OCI-LY1 (cell line): ENCODE measurements at regions not wholly inside any gene's neighbourhood (a gene's known extent, or its start where the extent isn't known, plus 50 kb on each side); places are given as distances from the start of the nearest gene placed in this dataset.

Experiments
- H2AFZ ChIP-seq: fragments of 200-600 bp; sonication (generic), shearing (Covaris generic); 2 replicates; pipeline ENCODE4 v1.6.0; 2014; ENCODE audit warnings: antibody characterized with exemption, mild to moderate bottlenecking, low read length
- H3F3A ChIP-seq: fragments of 200-600 bp; sonication (generic), shearing (Covaris generic); 2 replicates; pipeline ENCODE4 v1.6.0; 2014; ENCODE audit warnings: mild to moderate bottlenecking, antibody characterized with exemption, low read length, moderate library complexity; ENCODE audit not compliant: insufficient read depth
- H3K27ac ChIP-seq: fragments of 200-600 bp; sonication (generic); 2 replicates; pipeline ENCODE4 v1.5.1; 2014; ENCODE audit warnings: low read length, mixed run types, mild to moderate bottlenecking, low read depth; ENCODE audit not compliant: poor library complexity, severe bottlenecking
- H3K27me3 ChIP-seq: fragments of 200-600 bp; sonication (generic); 2 replicates; pipeline ENCODE4 v1.6.0; 2014; ENCODE audit warnings: antibody characterized with exemption, mild to moderate bottlenecking, low read length, moderate library complexity; ENCODE audit not compliant: insufficient read depth
- H3K36me3 ChIP-seq: fragments of 200-600 bp; sonication (generic); 2 replicates; pipeline ENCODE4 v1.6.1; 2014; ENCODE audit warnings: mild to moderate bottlenecking, antibody characterized with exemption, low read length, moderate library complexity, mixed read lengths; ENCODE audit not compliant: insufficient read depth
- H3K4me1 ChIP-seq: fragments of 200-600 bp; sonication (generic); 2 replicates; pipeline ENCODE4 v1.5.1; 2014; ENCODE audit warnings: mild to moderate bottlenecking, low read length, moderate library complexity; ENCODE audit not compliant: insufficient read depth, severe bottlenecking
- H3K4me2 ChIP-seq: fragments of 200-600 bp; sonication (generic), shearing (Covaris generic); 2 replicates; pipeline ENCODE4 v1.6.1; 2014; ENCODE audit warnings: low read length
- H3K4me3 ChIP-seq: fragments of 200-600 bp; sonication (generic); 2 replicates; pipeline ENCODE4 v1.5.1; 2014; ENCODE audit warnings: low read length, low read depth, mild to moderate bottlenecking, mixed read lengths; ENCODE audit not compliant: poor library complexity, severe bottlenecking
- H3K79me2 ChIP-seq: fragments of 200-600 bp; shearing (Covaris generic); 2 replicates; pipeline ENCODE4 v1.6.1; 2016; ENCODE audit warnings: mixed run types, low read length, mixed read lengths; ENCODE audit not compliant: insufficient read depth
- H3K9ac ChIP-seq: fragments of 200-600 bp; sonication (generic), shearing (Covaris generic); 2 replicates; pipeline ENCODE4 v1.6.1; 2014; ENCODE audit warnings: mild to moderate bottlenecking, low read length, mixed read lengths
- H3K9me2 ChIP-seq: fragments of 200-600 bp; sonication (generic), shearing (Covaris generic); 2 replicates; pipeline ENCODE4 v1.6.1; 2014; ENCODE audit warnings: low read depth, mild to moderate bottlenecking, low read length, mixed read lengths
- H3K9me3 ChIP-seq: fragments of 200-600 bp; shearing (Covaris generic); 2 replicates; pipeline ENCODE4 v1.6.1; 2014; ENCODE audit warnings: low read length, mixed read lengths
- H4K20me1 ChIP-seq: fragments of 200-600 bp; sonication (generic), shearing (Covaris generic); 2 replicates; pipeline ENCODE4 v1.6.0; 2016; ENCODE audit warnings: mild to moderate bottlenecking, low read length; ENCODE audit not compliant: insufficient read depth
- EZH2 ChIP-seq: fragments of 200-600 bp; sonication (generic), shearing (Covaris generic); IDR thresholded peaks from 2 replicates; pipeline ENCODE4 v1.8.0; 2017; ENCODE audit warnings: borderline replicate concordance, mixed run types, mild to moderate bottlenecking, antibody characterized with exemption, low read length, moderate library complexity, mixed read lengths
- TF ChIP-seq, protein P1 (sequence below): fragments of 200-600 bp; sonication (generic), shearing (Covaris generic); IDR thresholded peaks from 2 replicates; pipeline ENCODE4 v1.5.1; 2017; ENCODE audit warnings: mild to moderate bottlenecking, antibody characterized with exemption, low read length, moderate library complexity, mixed read lengths

GRCh38 chr2:21303876-21304275, 180.1 kb downstream of the TDRD15 start:
- Histone ChIP-seq H3K27me3 (no peaks in the 10 kb centered on the region), H3K79me2 (no peaks in the 10 kb centered on the region), H3K9me2 (no peaks in the 10 kb centered on the region), H4K20me1 (no peaks in the 10 kb centered on the region), H3K27ac (no peak overlapping the region), H3K4me1 (no peaks in the 10 kb centered on the region), H3K9ac (no peak overlapping the region), H2AFZ (no peak overlapping the region), H3K4me2 (no peak overlapping the region), H3K36me3 (no peaks in the 10 kb centered on the region), H3K9me3 (no peaks in the 10 kb centered on the region), H3K4me3 (no peak overlapping the region), H3F3A (no peaks in the 10 kb centered on the region)
- TF ChIP-seq EZH2, result no peak
- TF ChIP-seq, protein P1, sequence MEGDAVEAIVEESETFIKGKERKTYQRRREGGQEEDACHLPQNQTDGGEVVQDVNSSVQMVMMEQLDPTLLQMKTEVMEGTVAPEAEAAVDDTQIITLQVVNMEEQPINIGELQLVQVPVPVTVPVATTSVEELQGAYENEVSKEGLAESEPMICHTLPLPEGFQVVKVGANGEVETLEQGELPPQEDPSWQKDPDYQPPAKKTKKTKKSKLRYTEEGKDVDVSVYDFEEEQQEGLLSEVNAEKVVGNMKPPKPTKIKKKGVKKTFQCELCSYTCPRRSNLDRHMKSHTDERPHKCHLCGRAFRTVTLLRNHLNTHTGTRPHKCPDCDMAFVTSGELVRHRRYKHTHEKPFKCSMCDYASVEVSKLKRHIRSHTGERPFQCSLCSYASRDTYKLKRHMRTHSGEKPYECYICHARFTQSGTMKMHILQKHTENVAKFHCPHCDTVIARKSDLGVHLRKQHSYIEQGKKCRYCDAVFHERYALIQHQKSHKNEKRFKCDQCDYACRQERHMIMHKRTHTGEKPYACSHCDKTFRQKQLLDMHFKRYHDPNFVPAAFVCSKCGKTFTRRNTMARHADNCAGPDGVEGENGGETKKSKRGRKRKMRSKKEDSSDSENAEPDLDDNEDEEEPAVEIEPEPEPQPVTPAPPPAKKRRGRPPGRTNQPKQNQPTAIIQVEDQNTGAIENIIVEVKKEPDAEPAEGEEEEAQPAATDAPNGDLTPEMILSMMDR, result no peak

DNA sequence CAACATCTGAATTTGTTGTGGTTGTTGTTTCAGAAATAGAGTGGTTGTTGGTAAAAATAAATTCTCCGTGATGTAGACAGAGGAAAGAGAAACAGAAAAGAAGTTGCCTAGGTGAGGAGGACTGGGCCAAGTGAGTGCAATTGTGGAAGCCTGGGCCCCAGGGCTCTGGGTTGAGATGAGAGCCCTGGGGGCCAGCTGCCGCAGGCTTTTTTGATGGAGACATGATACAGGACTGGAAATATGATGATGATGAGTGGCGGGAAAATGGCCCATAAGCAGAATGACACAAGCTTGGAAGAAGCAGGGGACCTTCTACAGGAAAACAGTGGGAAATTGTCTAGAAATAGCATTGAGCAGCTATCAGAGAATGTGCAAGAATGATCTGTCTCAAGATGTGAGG, 181.8 kb downstream of the TDRD15 start:
- Histone ChIP-seq H3K27me3 (no peaks in the 10 kb centered on the region), H3K79me2 (no peaks in the 10 kb centered on the region), H3F3A (no peaks in the 10 kb centered on the region), H3K4me2 (no peak overlapping the region), H3K9me3 (no peaks in the 10 kb centered on the region), H3K9ac (no peak overlapping the region), H3K4me1 (no peaks in the 10 kb centered on the region), H3K27ac (no peak overlapping the region), H2AFZ (no peak overlapping the region), H4K20me1 (no peaks in the 10 kb centered on the region), H3K36me3 (no peaks in the 10 kb centered on the region), H3K4me3 (no peak overlapping the region), H3K9me2 (no peaks in the 10 kb centered on the region)
- no peak for TF ChIP-seq EZH2
- TF ChIP-seq, protein P1, result no peak

- H3K79me2 ChIP-seq, result no peaks in the 10 kb centered on the region
- no peak overlapping the region for H3K27ac ChIP-seq
- H3K9me2 ChIP-seq, result no peaks in the 10 kb centered on the region
- no peak overlapping the region for H2AFZ ChIP-seq
- no peaks in the 10 kb centered on the region for H4K20me1 ChIP-seq
- no peaks in the 10 kb centered on the region for H3K36me3 ChIP-seq
- H3K27me3 ChIP-seq, result no peaks in the 10 kb centered on the region
- TF ChIP-seq, protein P1, result no peak
- TF ChIP-seq EZH2, result no peak
- no peak overlapping the region for H3K4me3 ChIP-seq
- H3F3A ChIP-seq, result no peaks in the 10 kb centered on the region
- no peaks in the 10 kb centered on the region for H3K4me1 ChIP-seq
- H3K9me3 ChIP-seq, result no peaks in the 10 kb centered on the region
- no peak overlapping the region for H3K4me2 ChIP-seq
- no peak overlapping the region for H3K9ac ChIP-seq
Observed at GRCh38 chr2:21306235-21306634, 182.5 kb downstream of the TDRD15 start.
